TTC549 (cell line): ENCODE measurements at regions not wholly inside any gene's neighbourhood (a gene's known extent, or its start where the extent isn't known, plus 50 kb on each side); places are given as distances from the start of the nearest gene placed in this dataset.
"Not testable (repeated sequence)": the region's sequence is repeated elsewhere in the genome, so short reads cannot be mapped to it uniquely, and the experiment has no call there.

Experiments used
- FAIRE-seq: peaks from 2 replicates; lab custom pipeline; 2012; peaks lifted over from hg19 to GRCh38; lab: Jason Lieb, UNC

- no peak for FAIRE-seq
Measured at GRCh38 chr2:220707261-220707660, 864.8 kb downstream of the EPHA4 start.

DNA sequence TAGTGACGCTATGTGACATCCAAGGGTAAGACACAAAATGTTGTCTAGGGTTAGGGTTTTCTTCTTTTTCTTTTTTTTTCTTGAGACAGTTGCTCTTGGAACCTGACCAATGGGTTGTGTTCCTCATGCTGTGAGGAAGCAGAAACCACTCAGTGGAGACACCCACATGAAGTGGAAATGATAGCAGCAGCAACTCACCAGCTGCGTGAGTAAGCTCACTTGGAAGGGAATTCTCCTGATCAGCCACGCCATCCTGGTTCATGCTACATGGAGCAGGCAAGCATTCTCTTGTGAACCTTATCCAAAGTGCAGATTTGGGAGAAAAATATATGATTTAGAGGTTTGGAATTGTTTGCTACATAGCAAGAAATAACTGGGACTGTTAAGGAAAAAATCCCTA, 863.7 kb downstream of the EPHA4 start:
- no peak for FAIRE-seq

- FAIRE-seq: no peak
Measured at GRCh38 chr2:220717283-220717682, 854.8 kb downstream of the EPHA4 start.

- no peak for FAIRE-seq
Measured at GRCh38 chr2:220736778-220737177, 835.3 kb downstream of the EPHA4 start.

DNA sequence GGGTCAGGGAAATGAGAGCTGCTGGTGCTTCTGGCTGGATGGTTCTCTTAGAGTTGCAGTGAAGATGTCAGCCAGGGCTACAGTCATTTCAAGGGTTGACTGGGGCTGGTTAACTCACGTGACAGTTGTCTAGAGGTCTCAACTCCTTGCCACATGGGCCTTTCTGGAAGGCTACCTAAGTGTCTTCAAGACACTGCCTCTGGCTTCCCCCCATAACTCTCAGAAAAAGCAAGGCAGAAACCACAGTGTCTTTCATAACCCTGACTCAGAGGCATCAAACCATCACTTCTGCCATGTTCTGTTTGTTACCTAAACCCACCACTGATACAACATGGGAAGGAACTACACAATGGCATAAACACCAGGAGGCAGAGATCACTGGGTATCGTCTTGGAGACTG, 828.9 kb downstream of the EPHA4 start:
- no peak for FAIRE-seq

DNA sequence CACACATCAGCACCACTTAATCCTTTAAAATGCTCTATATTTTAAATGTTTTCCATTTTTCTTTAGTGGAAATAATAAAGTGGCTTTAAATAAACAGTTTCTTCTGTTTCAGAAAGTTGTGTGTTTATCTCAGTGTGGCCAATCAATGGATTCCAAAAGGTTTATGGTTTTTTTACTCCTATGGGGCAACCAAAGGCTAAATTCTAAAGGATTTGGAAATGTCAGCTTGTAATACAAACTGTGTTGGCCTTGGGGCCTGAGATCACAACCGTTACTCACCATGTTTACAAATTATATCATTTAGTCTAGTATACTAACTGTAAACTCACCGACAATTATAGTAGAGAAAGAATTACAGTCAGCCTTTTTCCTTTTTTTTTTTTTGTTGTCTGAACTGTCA, 827.2 kb downstream of the EPHA4 start:
- FAIRE-seq: no peak

DNA sequence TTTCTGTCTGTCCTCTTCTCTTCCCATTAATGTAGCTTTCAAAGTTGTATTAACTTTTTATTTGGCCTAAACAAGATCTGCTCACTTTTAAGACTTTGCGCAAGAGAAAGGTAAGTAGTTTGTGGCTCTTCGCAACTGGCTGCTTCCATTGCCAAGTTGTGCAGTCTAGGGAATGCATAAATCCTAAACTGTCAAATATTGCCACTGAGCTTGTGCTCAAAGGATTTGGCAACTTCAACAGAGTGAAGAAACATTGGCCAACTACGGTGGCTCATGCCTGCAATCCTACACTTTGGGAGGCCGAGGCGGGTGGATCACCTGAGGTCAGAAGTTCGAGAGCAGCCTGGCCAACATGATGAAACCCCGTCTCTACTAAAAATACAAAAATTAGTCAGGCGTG, 826.4 kb downstream of the EPHA4 start:
- no peak for FAIRE-seq

DNA sequence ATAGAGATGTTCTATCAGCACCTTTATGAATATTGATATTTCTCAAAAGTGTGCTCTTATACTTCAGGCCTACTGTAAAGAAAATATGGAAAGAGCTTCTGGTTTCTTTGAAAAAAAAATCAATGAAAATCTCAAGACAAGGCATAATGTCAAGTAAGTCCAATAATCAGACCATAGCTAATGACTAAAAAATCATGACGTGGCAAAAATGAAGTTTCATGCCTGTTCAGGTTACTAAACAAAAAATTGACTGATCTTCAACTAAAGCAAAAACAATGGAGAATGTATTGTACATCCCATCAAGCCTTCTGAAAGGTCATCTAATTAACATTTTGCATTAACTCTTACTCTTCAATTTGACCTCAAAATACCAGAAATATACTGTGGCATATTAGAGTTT, 824.4 kb downstream of the EPHA4 start:
- FAIRE-seq: no peak

GRCh38 chr2:220748875-220749479, 823.1 kb downstream of the EPHA4 start:
- FAIRE-seq: no peak

GRCh38 chr2:220753486-220753885, 818.6 kb downstream of the EPHA4 start:
- no peak for FAIRE-seq

GRCh38 chr2:220756653-220757052, 815.5 kb downstream of the EPHA4 start:
- FAIRE-seq: no peak

DNA sequence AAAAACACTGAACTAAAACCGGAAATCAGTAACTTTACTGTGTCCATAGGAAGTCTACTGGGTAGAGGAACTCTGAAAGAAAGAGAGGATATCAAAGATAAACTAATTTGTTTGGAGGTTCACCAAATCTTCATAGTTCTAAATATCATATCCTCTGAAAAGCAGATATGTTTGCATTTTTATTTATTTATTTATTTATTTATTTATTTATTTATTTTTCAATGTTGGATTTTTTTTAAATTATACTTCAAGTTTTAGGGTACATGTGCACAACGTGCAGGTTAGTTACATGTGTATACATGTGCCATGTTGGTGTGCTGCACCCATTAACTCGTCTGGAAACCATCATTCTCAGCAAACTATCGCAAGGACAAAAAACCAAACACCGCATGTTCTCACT, 813.7 kb downstream of the EPHA4 start:
- not testable (repeated sequence) for FAIRE-seq

DNA sequence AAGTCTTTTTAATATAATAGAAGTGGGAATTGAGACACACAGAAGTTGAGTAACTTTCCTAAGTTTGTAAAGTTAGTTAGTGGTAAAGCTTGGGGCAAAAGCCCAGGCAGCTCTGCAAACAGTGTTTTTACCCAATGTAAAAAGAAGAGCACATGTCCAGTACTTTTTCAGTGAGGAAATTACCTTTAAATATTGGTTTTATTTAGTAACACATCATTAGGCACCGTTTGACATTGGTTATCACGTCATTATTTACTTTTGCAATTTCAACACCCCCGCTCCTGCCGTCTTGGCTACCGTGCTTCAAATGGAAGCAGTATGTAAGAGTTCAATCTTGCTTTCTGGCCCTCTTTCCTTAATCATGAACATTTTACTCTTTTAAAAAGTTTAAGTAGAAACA, 807.9 kb downstream of the EPHA4 start:
- no peak for FAIRE-seq

DNA sequence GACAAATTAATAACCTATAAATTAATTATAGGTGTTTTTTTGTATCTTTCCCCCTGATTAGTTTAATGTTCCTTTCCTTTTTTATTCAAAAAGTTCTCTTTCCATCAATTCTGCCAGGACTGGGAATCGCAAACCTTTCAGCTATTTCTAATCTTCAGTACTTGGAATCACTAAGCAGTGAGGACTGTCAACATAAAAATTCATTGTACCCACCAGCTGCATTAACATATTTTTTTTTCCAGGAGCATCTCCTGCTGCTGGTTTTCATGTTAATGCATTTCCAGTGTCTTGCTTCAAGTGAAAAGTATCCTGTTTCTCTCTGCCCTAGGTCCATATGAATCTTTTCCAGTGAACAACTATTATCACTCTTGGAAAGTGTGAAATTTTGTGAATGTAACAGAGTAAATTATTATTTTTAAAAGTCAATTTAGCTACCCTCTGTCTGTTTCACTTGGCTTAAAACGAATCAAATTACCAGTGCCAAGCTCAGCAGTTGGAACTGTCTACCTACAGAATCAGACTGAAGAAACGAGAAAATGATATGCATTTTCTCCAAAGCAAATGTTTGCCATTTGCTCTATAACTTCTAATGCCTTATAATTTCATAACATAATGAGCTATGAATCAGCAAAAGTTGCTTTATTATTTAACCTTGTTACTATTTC, 804.4 kb downstream of the EPHA4 start:
- FAIRE-seq: no peak

- no peak for FAIRE-seq
Measured at GRCh38 chr2:220775856-220776488, 796.1 kb downstream of the EPHA4 start.

- not testable (repeated sequence) for FAIRE-seq
Measured at GRCh38 chr2:220779076-220779475, 793.0 kb downstream of the EPHA4 start.

DNA sequence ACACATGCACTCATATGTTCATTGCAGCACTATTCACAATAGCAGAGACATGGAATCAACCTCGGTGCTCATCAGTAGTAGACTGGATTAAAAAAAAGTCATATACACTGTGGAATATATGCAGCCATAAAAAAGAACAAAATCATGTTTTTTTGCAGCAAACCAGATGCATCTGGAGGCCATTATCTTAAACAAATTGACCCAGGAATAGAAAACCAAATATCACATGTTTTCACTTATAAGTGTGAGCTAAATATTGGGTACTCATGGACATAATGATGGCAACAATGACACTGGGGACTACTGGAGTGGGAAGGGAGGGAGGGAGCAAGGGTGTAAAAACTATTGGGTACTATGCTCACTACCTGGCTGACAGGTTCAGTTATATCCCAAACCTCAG, 792.6 kb downstream of the EPHA4 start:
- FAIRE-seq: no peak

- no peak for FAIRE-seq
Measured at GRCh38 chr2:220779931-220780330, 792.2 kb downstream of the EPHA4 start.

DNA sequence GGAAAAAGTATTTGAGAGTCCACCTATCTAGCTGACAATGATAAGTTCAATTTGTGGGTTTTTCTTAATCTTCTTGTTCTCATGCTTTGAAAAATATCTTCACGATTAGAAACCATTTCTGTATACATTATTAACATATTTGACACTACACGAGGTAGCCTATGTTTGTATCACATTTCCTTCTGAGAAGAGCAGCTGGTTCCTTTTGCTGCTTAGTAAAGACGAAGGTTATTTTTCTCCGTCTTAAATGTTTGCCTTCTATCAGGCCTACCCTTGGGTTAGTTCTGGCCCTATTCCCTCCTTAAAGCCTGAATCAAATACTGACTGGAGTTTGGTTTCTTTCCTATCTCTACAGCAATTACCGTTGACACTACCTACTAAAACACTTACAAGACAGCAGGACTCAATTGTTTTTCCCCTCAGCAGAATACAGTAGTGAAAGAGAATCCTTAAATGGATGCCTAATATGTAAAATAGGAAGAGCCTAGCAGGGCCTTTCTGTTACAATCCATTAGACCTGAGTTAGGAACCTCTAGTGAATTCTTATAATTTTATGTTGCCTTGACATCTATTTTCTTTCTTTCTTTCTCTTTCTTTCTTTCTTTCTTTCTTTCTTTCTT, 790.4 kb downstream of the EPHA4 start:
- FAIRE-seq: no peak

- no peak for FAIRE-seq
Measured at GRCh38 chr2:220782609-220783113, 789.4 kb downstream of the EPHA4 start.

- no peak for FAIRE-seq
Measured at GRCh38 chr2:220783671-220784070, 788.4 kb downstream of the EPHA4 start.

- FAIRE-seq: no peak
Measured at GRCh38 chr2:220785178-220785577, 786.9 kb downstream of the EPHA4 start.

DNA sequence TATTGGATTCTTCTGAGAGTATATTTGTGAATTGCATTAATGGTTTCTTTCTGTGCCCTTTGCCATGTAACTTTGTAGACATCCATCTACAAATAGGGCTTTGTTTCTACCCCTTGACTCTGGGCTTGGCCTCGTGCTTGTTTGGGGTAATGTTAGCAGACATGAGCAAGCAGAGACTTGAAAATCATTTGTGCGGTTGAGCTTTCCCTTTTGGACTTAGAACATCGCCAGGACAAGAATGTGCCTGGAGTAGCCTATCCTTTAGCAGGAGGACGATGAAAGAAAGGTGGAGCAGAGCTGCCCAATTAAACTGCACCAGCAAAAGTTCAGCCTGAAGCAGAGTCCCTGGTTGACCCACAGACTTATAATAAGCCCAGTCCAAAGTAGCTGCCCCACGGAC, 785.9 kb downstream of the EPHA4 start:
- FAIRE-seq: no peak
